Loucy (cell line): ENCODE measurements at regions not wholly inside any gene's neighbourhood (a gene's known extent, or its start where the extent isn't known, plus 50 kb on each side); places are given as distances from the start of the nearest gene placed in this dataset.

ENCODE experiments used
- H2AFZ ChIP-seq: fragments of 200-600 bp; sonication (generic); 2 replicates; pipeline ENCODE4 v1.6.0; 2016; ENCODE audit warnings: antibody characterized with exemption, mild to moderate bottlenecking, low read length, moderate library complexity
- H3F3A ChIP-seq: fragments of 200-600 bp; 2 replicates; pipeline ENCODE4 v1.6.0; 2016; ENCODE audit warnings: antibody characterized with exemption, low read depth, mild to moderate bottlenecking
- H3K27me3 ChIP-seq: fragments of 200-600 bp; sonication (generic); 2 replicates; pipeline ENCODE4 v1.6.1; 2014; ENCODE audit warnings: low read length, mild to moderate bottlenecking; ENCODE audit not compliant: insufficient read depth, poor library complexity, severe bottlenecking
- H3K36me3 ChIP-seq: fragments of 200-600 bp; sonication (generic); 2 replicates; pipeline ENCODE4 v1.6.1; 2016; ENCODE audit warnings: low read length; ENCODE audit not compliant: insufficient read depth
- H3K4me1 ChIP-seq: fragments of 200-600 bp; sonication (generic); 2 replicates; pipeline ENCODE4 v1.5.1; 2014; ENCODE audit warnings: low read length, mild to moderate bottlenecking; ENCODE audit not compliant: insufficient read depth, poor library complexity, severe bottlenecking
- H3K4me2 ChIP-seq: fragments of 200-600 bp; sonication (generic); 2 replicates; pipeline ENCODE4 v1.6.0; 2014; ENCODE audit warnings: antibody characterized with exemption, low read length, low read depth, mild to moderate bottlenecking; ENCODE audit not compliant: poor library complexity, severe bottlenecking
- H3K4me3 ChIP-seq: fragments of 200-600 bp; sonication (generic); 2 replicates; pipeline ENCODE4 v1.5.1; 2014; ENCODE audit warnings: low read length, mild to moderate bottlenecking, mixed read lengths; ENCODE audit not compliant: poor library complexity, severe bottlenecking
- H3K79me2 ChIP-seq: fragments of 200-600 bp; sonication (generic); 2 replicates; pipeline ENCODE4 v1.6.1; 2014; ENCODE audit warnings: low read length; ENCODE audit not compliant: insufficient read depth
- H3K9ac ChIP-seq: fragments of 200-600 bp; sonication (generic); 2 replicates; pipeline ENCODE4 v1.6.0; 2014; ENCODE audit warnings: mild to moderate bottlenecking, low read depth, low read length, moderate library complexity; ENCODE audit not compliant: poor library complexity, severe bottlenecking
- H3K9me2 ChIP-seq: fragments of 200-600 bp; sonication (generic); replicated peaks from 2 replicates; pipeline ENCODE4 v1.6.1; 2016; ENCODE audit warnings: low read depth, low read length, mixed read lengths
- H3K9me3 ChIP-seq: fragments of 200-600 bp; sonication (generic); 2 replicates; pipeline ENCODE4 v1.6.1; 2014; ENCODE audit warnings: mild to moderate bottlenecking, antibody characterized with exemption, low read length, low read depth; ENCODE audit not compliant: insufficient read depth
- H4K20me1 ChIP-seq: fragments of 200-600 bp; sonication (generic); 2 replicates; pipeline ENCODE4 v1.6.0; 2014; ENCODE audit warnings: antibody characterized with exemption, low read length, mild to moderate bottlenecking; ENCODE audit not compliant: insufficient read depth, poor library complexity, severe bottlenecking
- EZH2phosphoT487 ChIP-seq: fragments of 200-600 bp; IDR thresholded peaks from 2 replicates; pipeline ENCODE4 v1.6.1; 2018; ENCODE audit warnings: antibody characterized with exemption, mild to moderate bottlenecking, moderate library complexity, borderline replicate concordance
- TF ChIP-seq, protein P1 (sequence below): fragments of 200-600 bp; sonication (generic); conservative IDR thresholded peaks from 2 replicates; pipeline ENCODE4 v1.5.1; 2014; ENCODE audit warnings: mild to moderate bottlenecking, antibody characterized with exemption, low read length

DNA sequence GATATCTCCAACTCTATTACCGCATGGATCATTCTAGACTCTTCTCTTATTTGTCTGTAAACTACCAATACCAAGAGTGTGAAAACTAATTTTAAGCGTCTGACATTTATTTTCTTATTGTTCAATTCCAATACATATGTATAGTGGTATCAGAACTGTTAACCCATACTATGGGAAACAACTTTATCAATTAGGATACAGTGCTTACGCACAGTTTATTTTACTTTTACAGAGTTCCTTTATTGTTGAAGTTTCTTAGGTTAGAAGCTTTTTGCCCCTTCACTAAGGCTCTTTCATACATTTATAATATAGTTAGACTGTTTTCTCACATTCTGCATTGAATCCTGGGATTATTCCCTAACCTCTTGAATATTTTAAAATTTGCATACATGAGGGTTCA, 198.8 kb upstream of the RGPD4 start:
- Histone ChIP-seq H3K79me2 (no peaks in the 10 kb centered on the region), H3K4me2 (no peak overlapping the region), H2AFZ (no peak overlapping the region), H3F3A (no peaks in the 10 kb centered on the region), H3K36me3 (no peaks in the 10 kb centered on the region), H3K9ac (no peak overlapping the region), H3K27me3 (peaks cover 4% of the 10 kb centered on the region), H4K20me1 (no peaks in the 10 kb centered on the region), H3K4me3 (no peak overlapping the region), H3K4me1 (no peaks in the 10 kb centered on the region), H3K9me3 (peaks cover 16% of the 10 kb centered on the region), H3K9me2 (no peaks in the 10 kb centered on the region)
- TF ChIP-seq, protein P1, sequence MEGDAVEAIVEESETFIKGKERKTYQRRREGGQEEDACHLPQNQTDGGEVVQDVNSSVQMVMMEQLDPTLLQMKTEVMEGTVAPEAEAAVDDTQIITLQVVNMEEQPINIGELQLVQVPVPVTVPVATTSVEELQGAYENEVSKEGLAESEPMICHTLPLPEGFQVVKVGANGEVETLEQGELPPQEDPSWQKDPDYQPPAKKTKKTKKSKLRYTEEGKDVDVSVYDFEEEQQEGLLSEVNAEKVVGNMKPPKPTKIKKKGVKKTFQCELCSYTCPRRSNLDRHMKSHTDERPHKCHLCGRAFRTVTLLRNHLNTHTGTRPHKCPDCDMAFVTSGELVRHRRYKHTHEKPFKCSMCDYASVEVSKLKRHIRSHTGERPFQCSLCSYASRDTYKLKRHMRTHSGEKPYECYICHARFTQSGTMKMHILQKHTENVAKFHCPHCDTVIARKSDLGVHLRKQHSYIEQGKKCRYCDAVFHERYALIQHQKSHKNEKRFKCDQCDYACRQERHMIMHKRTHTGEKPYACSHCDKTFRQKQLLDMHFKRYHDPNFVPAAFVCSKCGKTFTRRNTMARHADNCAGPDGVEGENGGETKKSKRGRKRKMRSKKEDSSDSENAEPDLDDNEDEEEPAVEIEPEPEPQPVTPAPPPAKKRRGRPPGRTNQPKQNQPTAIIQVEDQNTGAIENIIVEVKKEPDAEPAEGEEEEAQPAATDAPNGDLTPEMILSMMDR: no peak
- TF ChIP-seq EZH2phosphoT487: no peak

DNA sequence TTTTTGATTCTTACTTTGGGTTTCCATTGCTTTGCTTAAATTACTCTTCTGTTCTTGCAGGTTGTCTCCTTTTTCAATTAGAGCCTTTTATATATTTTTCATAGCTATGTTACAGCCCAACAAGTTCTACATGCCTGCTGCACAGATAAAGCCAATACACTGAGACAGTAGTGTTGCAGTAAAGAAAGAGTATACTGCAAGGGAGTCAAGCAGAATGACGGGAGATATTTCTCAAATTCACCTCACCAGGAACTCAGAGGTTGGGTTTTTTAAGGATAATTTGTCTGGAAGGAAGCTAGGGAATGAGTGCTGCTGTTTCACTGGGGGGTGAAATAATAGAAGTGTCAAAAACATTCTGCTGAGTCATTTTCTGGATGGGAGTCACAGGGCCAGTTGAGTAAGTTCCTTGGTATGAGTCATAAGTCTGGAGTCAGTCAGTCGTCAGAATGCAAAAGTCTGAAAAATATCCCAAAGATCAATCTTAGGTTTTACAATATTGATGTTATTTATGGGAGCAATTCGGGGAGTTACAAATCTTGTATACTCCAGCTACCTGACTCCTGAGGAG, 193.0 kb upstream of the RGPD4 start:
- no peaks in the 10 kb centered on the region for H3K36me3 ChIP-seq
- no peaks in the 10 kb centered on the region for H3K4me1 ChIP-seq
- no peaks in the 10 kb centered on the region for H3K79me2 ChIP-seq
- TF ChIP-seq, protein P1: no peak
- TF ChIP-seq EZH2phosphoT487: no peak
- H3K9me3 ChIP-seq: peaks cover 9% of the 10 kb centered on the region
- no peaks in the 10 kb centered on the region for H4K20me1 ChIP-seq
- no peaks in the 10 kb centered on the region for H3K27me3 ChIP-seq
- H3K4me2 ChIP-seq: no peak overlapping the region
- H3F3A ChIP-seq: no peaks in the 10 kb centered on the region
- H3K9me2 ChIP-seq: no peaks in the 10 kb centered on the region
- H3K9ac ChIP-seq: no peak overlapping the region
- no peak overlapping the region for H3K4me3 ChIP-seq
- H2AFZ ChIP-seq: no peak overlapping the region

DNA sequence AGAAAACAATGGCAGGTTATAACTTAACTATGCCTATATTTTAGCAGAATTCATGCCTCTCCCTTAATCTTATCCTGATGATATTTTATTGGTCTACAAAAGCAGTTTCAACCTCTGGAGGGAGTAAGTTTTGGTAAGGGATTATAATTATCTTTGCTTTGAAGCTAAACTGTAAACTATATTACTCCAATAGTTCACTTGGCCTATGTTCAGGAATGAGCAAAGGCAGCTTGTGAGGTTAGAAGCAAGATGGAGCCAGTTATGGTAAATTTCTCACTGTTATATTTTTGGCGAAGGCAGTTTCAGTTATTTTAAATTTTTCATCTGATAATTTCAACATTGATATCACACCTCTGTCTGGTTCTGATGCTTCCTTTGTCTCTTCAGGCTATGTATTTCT, 192.5 kb upstream of the RGPD4 start:
- TF ChIP-seq, protein P1: no peak
- TF ChIP-seq EZH2phosphoT487: no peak
- H3K9ac ChIP-seq: no peak overlapping the region
- H2AFZ ChIP-seq: no peak overlapping the region

More for the DNA sequence above, 192.5 kb upstream of the RGPD4 start:
- Histone ChIP-seq H3K79me2 (no peaks in the 10 kb centered on the region), H3K36me3 (no peaks in the 10 kb centered on the region), H3K9me2 (no peaks in the 10 kb centered on the region), H3K4me3 (no peak overlapping the region), H3K4me2 (no peak overlapping the region), H3F3A (no peaks in the 10 kb centered on the region), H3K9me3 (peaks cover 5% of the 10 kb centered on the region; the same call in 1 of the 2 replicates), H3K4me1 (no peaks in the 10 kb centered on the region), H4K20me1 (no peaks in the 10 kb centered on the region), H3K27me3 (no peaks in the 10 kb centered on the region)
